PC-9 (cell line): ENCODE measurements at regions not wholly inside any gene's neighbourhood (a gene's known extent, or its start where the extent isn't known, plus 50 kb on each side); places are given as distances from the start of the nearest gene placed in this dataset.

ENCODE experiments used
- CTCF ChIP-seq: fragments of 200-600 bp; sonication (generic); conservative IDR thresholded peaks from 2 replicates; pipeline ENCODE4 v1.6.1; 2017; ENCODE audit warnings: mixed run types, antibody characterized with exemption, mild to moderate bottlenecking, moderate library complexity
- EZH2 ChIP-seq: fragments of 200-600 bp; sonication (generic); IDR thresholded peaks from 2 replicates; pipeline ENCODE4 v1.8.0; 2017; ENCODE audit warnings: antibody characterized with exemption, low read depth

- TF ChIP-seq CTCF = no peak
- no peak for TF ChIP-seq EZH2
These were observed 247.1 kb upstream of the GALNT17 start for GRCh38 chr7:70884809-70885208.
